ENCODE measurements at regions not wholly inside any gene's neighbourhood (a gene's known extent, or its start where the extent isn't known, plus 50 kb on each side); places are given as distances from the start of the nearest gene placed in this dataset.

DNA sequence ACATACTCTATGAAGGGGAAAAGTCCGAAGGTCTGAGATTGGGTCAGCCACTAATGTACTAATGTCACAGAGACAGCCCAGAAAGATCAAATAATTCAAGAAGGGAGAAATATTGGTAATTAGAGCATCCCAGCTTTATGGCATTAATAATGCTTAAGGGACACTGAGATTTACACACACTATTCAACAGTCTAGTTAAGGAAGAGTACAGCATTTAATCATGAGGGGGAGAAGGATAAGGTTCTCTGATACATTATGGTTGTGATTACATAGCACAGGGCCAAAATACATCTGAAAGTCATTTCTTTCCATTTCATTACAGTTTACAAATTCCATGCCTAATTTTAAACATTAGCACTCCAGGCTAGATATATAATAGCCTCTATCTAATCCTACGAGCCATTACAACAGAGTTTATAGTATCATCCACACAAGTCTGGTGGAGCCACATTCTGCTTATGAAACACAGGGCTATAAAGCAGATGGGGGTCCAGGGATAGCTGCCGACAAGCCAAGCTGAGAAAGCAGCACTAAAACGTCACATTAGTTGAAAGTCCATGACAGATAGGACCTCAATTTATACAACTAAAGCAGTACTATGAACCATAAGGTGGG lies 108.0 kb upstream of the GRIA3 start:
- Histone ChIP-seq H3K27me3 (no peaks in the 10 kb centered on the region), H3K9me3 (ENCODE audit: low read depth) (no peaks in the 10 kb centered on the region), H3K36me3 (no peaks in the 10 kb centered on the region), H3K4me1 (ENCODE audit: low read depth) (no peaks in the 10 kb centered on the region), H3K27ac (no peak overlapping the region), H3K4me3 (no peak overlapping the region)
- no peak for DNase-seq (ENCODE audit: low read depth in 1 of 2, low spot score in 1 of 2)
- TF ChIP-seq, protein P1, sequence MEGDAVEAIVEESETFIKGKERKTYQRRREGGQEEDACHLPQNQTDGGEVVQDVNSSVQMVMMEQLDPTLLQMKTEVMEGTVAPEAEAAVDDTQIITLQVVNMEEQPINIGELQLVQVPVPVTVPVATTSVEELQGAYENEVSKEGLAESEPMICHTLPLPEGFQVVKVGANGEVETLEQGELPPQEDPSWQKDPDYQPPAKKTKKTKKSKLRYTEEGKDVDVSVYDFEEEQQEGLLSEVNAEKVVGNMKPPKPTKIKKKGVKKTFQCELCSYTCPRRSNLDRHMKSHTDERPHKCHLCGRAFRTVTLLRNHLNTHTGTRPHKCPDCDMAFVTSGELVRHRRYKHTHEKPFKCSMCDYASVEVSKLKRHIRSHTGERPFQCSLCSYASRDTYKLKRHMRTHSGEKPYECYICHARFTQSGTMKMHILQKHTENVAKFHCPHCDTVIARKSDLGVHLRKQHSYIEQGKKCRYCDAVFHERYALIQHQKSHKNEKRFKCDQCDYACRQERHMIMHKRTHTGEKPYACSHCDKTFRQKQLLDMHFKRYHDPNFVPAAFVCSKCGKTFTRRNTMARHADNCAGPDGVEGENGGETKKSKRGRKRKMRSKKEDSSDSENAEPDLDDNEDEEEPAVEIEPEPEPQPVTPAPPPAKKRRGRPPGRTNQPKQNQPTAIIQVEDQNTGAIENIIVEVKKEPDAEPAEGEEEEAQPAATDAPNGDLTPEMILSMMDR (IDR thresholded peaks at IDR 0.05; ENCODE audit: low read depth, low read length), result no peak

DNA sequence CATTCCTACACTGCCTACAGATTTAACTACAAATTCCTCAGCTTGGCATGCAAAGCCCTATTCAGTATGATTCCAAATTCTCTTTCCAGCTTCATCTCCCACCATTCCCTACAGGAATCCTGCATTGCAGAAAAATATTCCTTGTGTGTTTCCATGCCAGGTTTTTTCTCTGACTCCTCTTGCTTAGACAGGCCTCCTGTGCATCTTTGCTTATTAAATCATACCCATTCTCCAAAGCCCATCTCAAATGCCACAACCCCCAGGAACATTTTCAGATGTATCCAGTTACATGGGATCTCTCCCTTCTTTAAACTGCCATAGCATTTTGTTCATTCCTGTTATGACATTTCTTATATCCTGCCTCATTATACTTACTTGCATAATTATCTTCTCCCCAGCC lies 106.4 kb upstream of the GRIA3 start:
- Histone ChIP-seq H3K9me3 (ENCODE audit: low read depth) (no peaks in the 10 kb centered on the region), H3K4me3 (no peak overlapping the region), H3K36me3 (no peaks in the 10 kb centered on the region), H3K27ac (no peak overlapping the region), H3K27me3 (no peaks in the 10 kb centered on the region), H3K4me1 (ENCODE audit: low read depth) (no peaks in the 10 kb centered on the region)
- TF ChIP-seq, protein P1 (IDR thresholded peaks at IDR 0.05; ENCODE audit: low read depth, low read length), result no peak
- no peak for DNase-seq (ENCODE audit: low read depth in 1 of 2, low spot score in 1 of 2)

DNA sequence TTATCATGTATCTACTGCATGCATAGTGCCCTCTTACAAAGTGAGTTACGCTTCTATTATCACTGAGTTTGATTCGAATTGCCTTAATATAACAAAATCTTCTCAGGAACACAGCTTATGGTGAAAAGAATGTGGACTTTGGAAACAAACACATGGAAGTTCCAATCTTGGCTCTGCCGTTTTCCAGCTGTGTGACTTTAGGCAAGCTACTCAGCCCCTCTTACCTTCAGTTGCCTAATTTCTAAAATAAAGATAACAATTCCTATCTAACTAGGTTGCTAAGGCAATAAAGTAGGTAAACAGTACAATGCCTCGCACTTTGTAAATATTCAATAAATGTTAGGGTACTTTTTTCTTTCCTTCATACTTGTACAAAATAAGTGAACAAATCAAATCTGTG lies 104.0 kb upstream of the GRIA3 start:
- no peak for DNase-seq (ENCODE audit: low read depth in 1 of 2, low spot score in 1 of 2)
- no peaks in the 10 kb centered on the region for H3K27me3 ChIP-seq
- TF ChIP-seq, protein P1 (IDR thresholded peaks at IDR 0.05; ENCODE audit: low read depth, low read length), result no peak

DNA sequence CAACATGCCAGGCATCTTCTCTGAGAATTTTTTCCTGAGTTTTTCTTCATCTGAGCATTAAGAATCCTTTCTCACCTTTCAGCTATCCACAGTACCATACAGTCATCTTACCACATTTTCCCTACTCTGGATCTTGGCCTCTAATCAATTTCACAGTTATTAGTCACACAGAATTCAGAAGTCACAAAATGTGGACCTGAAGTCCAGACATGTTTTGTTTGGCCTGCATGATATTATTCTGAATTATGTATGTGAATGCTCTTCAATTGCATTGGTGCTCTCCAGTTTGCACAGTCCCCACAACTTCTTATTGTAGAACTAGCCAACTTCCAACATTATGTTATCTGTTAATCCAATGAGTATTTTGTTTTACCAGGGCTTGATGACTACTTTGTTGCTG lies 102.3 kb upstream of the GRIA3 start:
- no peak overlapping the region for H3K27ac ChIP-seq
- TF ChIP-seq, protein P1 (IDR thresholded peaks at IDR 0.05; ENCODE audit: low read depth, low read length), result no peak
- DNase-seq (ENCODE audit: low read depth in 1 of 2, low spot score in 1 of 2), result no peak

More for the DNA sequence above, 104.0 kb upstream of the GRIA3 start:
- Histone ChIP-seq H3K36me3 (no peaks in the 10 kb centered on the region), H3K4me3 (no peak overlapping the region), H3K9me3 (ENCODE audit: low read depth) (no peaks in the 10 kb centered on the region), H3K27ac (no peak overlapping the region), H3K4me1 (ENCODE audit: low read depth) (no peaks in the 10 kb centered on the region)

DNA sequence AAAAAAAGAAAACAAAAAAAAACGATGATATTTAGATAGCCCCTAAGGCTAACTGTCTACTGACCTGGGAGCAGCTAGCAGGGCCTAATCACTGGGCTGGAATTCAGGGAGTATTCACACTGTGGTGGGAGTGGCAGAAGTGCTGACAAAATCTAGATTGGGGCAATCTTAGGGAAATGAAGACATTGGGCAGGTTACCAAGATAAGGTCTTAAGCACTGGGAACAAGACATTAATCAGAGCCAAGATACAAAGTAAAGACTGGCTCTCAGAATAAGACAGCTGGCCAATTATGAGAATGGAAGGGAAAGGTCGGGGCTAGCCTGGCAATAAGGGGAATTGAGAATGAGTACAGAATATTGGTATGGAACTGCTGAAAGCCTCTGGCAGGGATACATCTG lies 100.2 kb upstream of the GRIA3 start:
- H3K9me3 ChIP-seq (ENCODE audit: low read depth), result no peaks in the 10 kb centered on the region
- H3K27me3 ChIP-seq, result no peaks in the 10 kb centered on the region
- no peaks in the 10 kb centered on the region for H3K4me1 ChIP-seq (ENCODE audit: low read depth)
- TF ChIP-seq, protein P1 (IDR thresholded peaks at IDR 0.05; ENCODE audit: low read depth, low read length), result no peak
- H3K4me3 ChIP-seq, result no peak overlapping the region
- no peak overlapping the region for H3K27ac ChIP-seq
- no peak for DNase-seq (ENCODE audit: low read depth in 1 of 2, low spot score in 1 of 2)
- no peaks in the 10 kb centered on the region for H3K36me3 ChIP-seq

More for the DNA sequence above, 102.3 kb upstream of the GRIA3 start:
- Histone ChIP-seq H3K27me3 (no peaks in the 10 kb centered on the region), H3K4me1 (ENCODE audit: low read depth) (no peaks in the 10 kb centered on the region), H3K4me3 (no peak overlapping the region), H3K36me3 (no peaks in the 10 kb centered on the region), H3K9me3 (ENCODE audit: low read depth) (no peaks in the 10 kb centered on the region)

Data from cardiac muscle cell (in vitro differentiated cells and primary cell).